GM19467 (cell line): ENCODE measurements at regions not wholly inside any gene's neighbourhood (a gene's known extent, or its start where the extent isn't known, plus 50 kb on each side); places are given as distances from the start of the nearest gene placed in this dataset.

Experiments used
- ATAC-seq: cut with Tn5 transposase; IDR thresholded peaks from one replicate; pipeline ENCODE4 v1.9.1; 2021; ENCODE audit warnings: mild to moderate bottlenecking, moderate library complexity; ENCODE audit not compliant: unreplicated experiment

- peak; percentile 80 for ATAC-seq
These were observed 55.8 kb upstream of the SHC3 start for GRCh38 chr9:89234205-89235067.

GRCh38 chr9:89236955-89237573, 58.4 kb upstream of the SHC3 start:
- no peak for ATAC-seq

DNA sequence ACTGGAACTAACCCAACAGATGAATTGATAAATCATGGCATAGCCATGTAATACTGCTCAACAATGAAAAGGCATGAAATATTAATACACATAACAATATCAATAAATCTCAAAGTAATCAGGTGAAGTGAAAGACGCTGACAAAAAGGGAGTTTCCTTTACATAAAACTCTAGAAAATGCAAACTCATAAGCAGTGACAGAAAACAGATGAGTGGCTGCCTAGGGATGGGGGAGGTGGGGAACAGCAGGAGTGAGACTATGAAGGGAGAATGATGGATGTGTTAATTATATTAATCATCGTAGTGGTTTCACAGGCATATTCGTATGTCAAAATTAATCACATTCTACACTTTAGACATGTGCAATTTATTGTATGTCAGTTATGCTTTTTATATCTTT, 59.8 kb upstream of the SHC3 start:
- ATAC-seq: no peak

GRCh38 chr9:89243296-89244061, 64.9 kb upstream of the SHC3 start:
- no peak for ATAC-seq

DNA sequence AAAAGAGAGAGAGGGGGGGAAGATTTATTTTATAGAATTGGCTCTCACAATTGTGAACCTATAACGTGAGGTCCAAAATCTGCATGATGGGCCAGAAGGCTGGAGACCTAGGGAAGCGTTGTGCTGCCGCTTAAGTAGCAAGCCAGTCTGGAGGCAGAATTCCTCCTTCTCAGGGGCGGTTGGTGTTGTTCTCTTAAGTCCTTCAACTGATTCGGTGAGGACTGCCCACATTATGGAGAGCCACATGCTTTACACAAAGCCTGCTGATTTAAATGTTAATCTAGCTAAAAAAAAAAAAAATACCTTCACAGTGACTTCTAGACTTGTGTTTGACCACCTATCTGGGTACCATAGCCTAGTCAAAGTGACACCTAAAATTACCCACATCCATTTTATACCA, 64.2 kb upstream of the CKS2 start:
- no peak for ATAC-seq

DNA sequence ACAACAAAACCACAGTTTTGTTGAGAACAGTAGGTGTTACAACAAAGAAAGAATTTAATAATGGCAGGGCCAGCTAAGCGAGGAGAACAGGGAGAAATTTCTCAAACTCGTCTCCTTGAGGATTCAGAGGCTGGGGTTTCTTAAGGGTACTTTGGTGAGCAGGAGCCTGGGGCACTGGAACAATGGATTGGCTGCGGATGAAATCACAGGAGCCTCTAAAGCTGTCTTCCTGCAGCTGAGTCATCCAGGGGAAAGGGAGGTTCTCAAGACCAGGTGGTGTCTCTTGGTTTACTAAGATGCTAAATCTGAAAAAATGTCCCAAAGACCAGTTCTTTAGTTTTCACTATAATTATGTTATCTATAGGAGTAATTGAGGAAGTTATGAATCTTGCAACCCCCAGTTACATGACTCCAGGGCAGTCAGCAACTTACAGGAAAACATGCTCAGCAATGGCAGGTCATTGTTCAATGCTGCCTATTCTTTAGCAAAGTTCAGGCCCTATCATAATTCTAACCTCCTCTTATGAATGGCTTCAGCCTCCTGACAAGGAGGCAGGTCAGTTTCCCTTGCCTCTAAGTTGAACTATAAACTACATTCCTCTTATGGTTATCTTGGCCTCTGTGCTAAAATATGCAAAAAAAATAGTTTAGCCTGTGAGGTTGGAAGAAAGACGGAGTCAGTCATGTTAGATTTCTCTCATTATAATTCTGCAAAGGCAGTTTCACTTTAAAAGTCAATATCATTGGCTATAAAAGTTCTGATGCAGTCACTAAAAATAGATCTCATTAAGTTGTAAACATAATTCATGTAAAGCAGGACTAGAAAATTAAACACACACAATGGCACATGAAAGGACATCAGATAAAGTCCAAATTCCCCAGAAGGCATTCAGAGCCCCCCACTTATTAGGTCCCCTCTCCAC, 63.3 kb upstream of the CKS2 start:
- no peak for ATAC-seq

- no peak for ATAC-seq
These were observed 62.0 kb upstream of the CKS2 start for GRCh38 chr9:89249001-89249400.

DNA sequence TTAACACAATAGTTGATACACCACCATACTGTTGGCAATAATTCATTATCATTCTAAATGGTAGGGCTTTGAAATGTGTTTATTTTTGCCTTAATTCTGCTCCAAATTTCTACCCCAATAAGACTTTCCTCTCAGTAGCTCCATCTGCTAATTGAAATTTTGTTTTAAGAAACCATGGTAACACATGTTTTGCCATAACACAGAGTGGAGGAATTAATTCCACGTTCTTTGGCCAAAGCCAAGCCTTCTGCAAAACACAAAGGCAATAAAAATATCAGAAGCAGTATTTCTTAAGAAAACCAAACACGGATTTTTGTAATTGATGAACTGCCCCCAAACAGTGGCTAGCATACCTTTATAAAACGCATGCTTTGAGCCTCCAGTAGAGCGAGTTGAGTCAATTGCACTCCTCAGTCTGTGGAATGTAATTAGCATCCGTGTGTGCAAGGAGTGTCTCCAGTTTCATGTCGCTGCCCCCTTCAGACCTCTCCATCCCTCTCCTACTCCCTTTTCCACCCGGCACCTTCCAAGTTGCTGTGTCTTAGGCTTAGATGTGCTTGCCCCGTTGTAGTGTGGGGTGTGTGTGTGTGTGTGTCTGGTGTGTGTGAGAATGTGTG, 58.2 kb upstream of the CKS2 start:
- ATAC-seq: no peak

DNA sequence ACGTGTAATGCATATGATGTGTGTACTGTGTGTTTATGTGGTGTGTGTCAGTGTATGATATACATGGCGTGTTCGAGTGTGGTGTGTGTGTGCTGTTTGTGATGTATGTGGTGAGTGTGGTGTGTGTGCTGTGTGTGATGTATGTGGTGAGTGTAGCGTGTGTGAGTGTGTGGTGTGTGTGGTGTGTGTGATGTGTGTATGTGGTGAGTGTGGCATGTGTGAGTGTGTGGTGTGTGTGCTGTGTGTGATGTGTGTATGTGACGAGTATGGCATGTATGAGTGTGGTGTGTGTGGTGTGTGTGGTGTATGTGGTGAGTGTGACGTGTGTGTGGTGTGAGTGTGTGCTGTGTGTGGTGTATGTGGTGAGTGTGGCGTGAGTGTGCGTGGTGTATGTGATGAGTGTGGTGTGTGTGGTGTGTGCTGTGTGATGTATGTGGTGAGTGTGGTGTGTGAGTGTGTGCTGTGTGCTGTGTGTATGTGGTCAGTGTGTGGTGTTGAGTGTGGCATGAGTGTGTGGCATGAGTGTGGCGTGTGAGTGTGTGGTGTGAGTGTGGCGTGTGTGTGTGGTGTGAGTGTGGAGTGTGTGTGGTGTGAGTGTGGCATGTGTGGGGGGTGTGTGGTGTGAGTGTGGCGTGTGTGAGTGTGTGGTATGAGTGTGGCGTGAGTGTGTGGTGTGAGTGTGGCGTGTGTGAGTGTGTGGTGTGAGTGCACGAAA, 56.8 kb upstream of the CKS2 start:
- ATAC-seq: no peak

DNA sequence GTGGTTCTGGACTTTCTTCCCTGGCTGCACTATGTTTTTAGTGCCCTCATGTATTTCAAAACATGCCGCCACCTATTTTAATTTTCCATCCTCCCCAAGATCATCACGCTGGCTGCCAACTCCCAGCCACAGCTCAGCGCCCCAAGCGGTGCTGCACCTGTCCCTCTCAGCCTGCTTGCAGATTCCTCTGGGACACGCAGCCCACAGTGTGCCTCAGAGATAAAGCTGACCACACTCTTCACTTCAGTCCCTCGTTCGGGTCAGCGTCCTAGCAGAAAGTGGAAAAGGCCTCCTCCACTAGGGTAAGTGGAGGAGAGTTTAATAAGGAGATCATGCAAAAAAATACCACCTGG, 56.2 kb upstream of the CKS2 start:
- ATAC-seq: no peak

- ATAC-seq: no peak
These were observed 54.8 kb upstream of the CKS2 start for GRCh38 chr9:89256225-89256624.

DNA sequence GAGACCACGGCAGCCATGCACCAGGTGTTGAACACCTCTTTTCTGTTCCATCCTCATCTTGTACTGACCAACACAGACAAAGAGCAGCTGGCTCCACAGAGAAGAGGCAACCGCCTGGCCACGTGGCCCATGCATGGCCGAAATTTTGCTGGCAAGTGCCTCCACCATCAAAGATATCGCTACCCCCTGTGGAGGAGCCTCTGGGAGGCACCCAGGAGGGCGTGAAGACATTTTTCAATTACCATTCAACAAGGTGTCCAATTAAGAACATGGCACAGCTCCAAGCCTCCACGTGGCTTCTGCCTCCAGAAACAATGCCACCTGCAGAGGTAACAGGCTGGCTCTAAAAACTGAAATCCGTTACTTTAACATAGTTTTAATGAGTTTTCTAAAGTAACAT, 54.4 kb upstream of the CKS2 start:
- no peak for ATAC-seq

DNA sequence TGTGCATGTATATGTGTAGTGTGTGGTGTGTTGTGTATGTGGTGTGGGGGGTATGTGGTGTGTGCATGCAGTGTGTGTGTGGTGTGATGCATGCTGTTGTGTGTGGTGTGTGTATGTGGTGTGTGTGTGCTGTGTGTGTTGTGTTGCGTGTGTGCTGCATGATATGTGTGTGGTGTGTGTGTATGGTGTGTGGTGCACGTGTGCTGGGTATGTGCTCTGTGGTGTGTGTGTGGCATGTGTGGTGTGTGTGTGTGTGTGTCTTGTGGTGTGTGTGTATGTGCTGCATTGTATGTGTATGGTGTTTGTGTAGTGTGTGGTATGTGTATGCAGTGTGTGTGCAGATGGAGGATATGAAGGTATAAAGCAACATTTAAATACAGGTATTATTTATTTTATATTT, 50.5 kb upstream of the CKS2 start:
- no peak for ATAC-seq
